Thoracic aorta (tissue), 2 donors: ENCODE measurements at regions not wholly inside any gene's neighbourhood (a gene's known extent, or its start where the extent isn't known, plus 50 kb on each side); places are given as distances from the start of the nearest gene placed in this dataset.

Experiments
- ATAC-seq: fragments of 150-250 bp; one replicate; pipeline ENCODE4 v1.8.0; 2017; ENCODE audit warnings: low read depth; ENCODE audit not compliant: insufficient number of reproducible peaks, low FRiP score
- DNase-seq: peaks from one replicate; pipeline ENCODE4 v3.0.0-alpha.2; 2020; ENCODE audit warnings: low spot score
- H3K27ac ChIP-seq, 2 donors: fragments of 200-600 bp; sonication (generic); 1 replicate in 1 of 2; 2 replicates in 1 of 2; pipeline ENCODE4 v1.5.1; 2016; ENCODE audit warnings: mild to moderate bottlenecking in 2 of 2, moderate library complexity in 2 of 2
- H3K27me3 ChIP-seq: fragments of 200-600 bp; sonication (generic); replicated peaks from 2 replicates; pipeline ENCODE4 v1.6.0; 2016; ENCODE audit warnings: mild to moderate bottlenecking; ENCODE audit not compliant: insufficient read depth
- H3K36me3 ChIP-seq: fragments of 200-600 bp; sonication (generic); one replicate; pipeline ENCODE4 v1.5.1; 2016
- H3K4me1 ChIP-seq, 2 donors: fragments of 200-600 bp; sonication (generic); 1 replicate in 1 of 2; 2 replicates in 1 of 2; pipeline versions ENCODE4 v1.5.1 to v1.6.0; 2016; ENCODE audit warnings: low read depth in 2 of 2, mild to moderate bottlenecking in 1 of 2; ENCODE audit not compliant: control insufficient read depth in 1 of 2
- H3K4me3 ChIP-seq: fragments of 200-600 bp; sonication (generic); 2 replicates; pipeline ENCODE4 v1.5.1; 2016; ENCODE audit warnings: mild to moderate bottlenecking
- H3K9me3 ChIP-seq: fragments of 200-600 bp; sonication (generic); 2 replicates; pipeline ENCODE4 v1.5.1; 2016
- TF ChIP-seq, protein P1 (sequence below): fragments of 200-600 bp; sonication (generic); IDR thresholded peaks from one replicate; pipeline ENCODE4 v1.5.1; 2019; ENCODE audit warnings: antibody characterized with exemption

DNA sequence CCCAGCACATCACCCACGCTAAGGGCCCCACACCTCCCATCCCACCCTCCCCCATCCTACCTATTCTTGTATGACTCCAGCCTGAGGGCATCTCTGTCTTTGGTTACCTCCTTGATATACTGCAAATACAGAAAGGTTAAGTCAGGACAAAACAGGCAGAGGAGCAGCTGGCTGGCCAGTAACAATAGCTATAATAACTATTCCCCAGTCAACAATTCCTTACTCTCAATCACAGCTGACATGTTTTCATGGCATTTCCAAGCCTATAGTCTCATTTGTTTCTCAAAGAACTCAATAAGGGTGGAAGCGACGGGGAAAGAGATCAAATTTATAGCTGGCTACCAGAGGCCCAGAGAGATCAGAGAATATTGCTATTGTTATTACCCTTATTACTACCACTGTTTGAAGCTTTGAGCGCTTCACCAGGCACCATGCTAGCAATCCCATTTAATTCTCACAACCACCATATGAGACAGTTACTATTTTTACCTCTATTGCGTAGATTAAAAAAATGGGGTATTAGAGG is 93.0 kb upstream of the C2CD4B start:
- peaks cover 19% of the 10 kb centered on the region for H3K9me3 ChIP-seq
- H3K27ac ChIP-seq = no peak overlapping the region
- DNase-seq (no peak), ATAC-seq (no peak)
- TF ChIP-seq, protein P1, sequence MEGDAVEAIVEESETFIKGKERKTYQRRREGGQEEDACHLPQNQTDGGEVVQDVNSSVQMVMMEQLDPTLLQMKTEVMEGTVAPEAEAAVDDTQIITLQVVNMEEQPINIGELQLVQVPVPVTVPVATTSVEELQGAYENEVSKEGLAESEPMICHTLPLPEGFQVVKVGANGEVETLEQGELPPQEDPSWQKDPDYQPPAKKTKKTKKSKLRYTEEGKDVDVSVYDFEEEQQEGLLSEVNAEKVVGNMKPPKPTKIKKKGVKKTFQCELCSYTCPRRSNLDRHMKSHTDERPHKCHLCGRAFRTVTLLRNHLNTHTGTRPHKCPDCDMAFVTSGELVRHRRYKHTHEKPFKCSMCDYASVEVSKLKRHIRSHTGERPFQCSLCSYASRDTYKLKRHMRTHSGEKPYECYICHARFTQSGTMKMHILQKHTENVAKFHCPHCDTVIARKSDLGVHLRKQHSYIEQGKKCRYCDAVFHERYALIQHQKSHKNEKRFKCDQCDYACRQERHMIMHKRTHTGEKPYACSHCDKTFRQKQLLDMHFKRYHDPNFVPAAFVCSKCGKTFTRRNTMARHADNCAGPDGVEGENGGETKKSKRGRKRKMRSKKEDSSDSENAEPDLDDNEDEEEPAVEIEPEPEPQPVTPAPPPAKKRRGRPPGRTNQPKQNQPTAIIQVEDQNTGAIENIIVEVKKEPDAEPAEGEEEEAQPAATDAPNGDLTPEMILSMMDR = no peak
- H3K4me1 ChIP-seq = no peaks in the 10 kb centered on the region
- H3K36me3 ChIP-seq = no peaks in the 10 kb centered on the region
- H3K4me3 ChIP-seq = no peak overlapping the region
- H3K27me3 ChIP-seq = no peaks in the 10 kb centered on the region

DNA sequence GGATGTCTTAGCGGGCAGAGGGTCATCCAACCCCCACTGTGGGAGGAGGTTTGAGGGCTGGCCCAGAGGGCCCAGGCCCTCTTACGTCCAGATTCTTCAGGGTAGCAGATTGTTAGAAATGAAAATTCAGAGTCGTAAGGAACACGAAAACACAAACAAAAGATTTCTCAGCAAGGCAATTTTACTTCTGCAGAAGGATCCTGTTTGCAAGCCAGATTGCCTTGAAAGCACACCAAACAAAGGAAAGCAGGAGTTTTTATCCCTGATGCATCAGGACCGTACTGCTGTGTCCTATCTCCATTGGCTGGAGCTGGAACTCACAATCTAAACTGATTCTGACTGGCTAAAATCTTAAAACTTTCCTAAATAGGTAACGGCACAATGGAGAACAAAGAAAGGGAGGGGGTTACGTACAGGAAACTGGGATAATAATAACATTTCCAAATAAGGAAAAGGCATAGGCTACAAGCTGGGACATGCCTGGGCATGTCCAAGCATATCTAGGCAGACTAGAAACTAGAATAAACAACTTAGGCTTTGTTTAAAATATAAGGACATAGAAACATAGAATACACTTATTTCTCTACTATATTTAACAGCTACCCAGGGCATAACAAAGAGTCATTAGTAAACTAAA is 97.3 kb upstream of the C2CD4B start:
- no peak for ATAC-seq
- Histone ChIP-seq H3K36me3 (no peaks in the 10 kb centered on the region), H3K27ac (no peak overlapping the region), H3K4me3 (no peak overlapping the region), H3K27me3 (no peaks in the 10 kb centered on the region), H3K4me1 (no peaks in the 10 kb centered on the region), H3K9me3 (peaks cover 30% of the 10 kb centered on the region)
- TF ChIP-seq, protein P1 = no peak
- DNase-seq = no peak

DNA sequence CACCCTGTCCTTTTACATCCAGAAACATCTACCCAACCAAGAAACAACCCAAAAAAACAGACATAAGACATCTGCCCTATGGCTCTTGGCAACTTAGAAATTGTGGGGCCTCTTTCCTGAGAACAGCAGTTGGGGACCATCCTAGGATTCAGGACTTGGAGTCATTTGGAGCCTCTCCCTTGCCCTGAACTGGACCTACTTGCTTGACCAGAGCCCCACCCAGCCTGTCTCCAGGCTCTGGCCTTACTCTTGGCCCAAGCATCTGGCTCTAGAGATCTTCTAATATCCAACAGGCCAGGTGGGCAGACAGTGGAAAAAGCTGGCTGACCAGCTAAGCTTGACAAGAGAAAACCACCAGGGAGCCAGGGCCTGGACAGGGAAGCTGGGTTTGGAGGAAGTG is 99.1 kb upstream of the C2CD4B start:
- TF ChIP-seq, protein P1 = no peak
- no peaks in the 10 kb centered on the region for H3K27me3 ChIP-seq
- DNase-seq (no peak), ATAC-seq (no peak)
- H3K9me3 ChIP-seq = peaks cover 47% of the 10 kb centered on the region
- H3K27ac ChIP-seq = no peak overlapping the region
- H3K4me3 ChIP-seq = no peak overlapping the region
- no peaks in the 10 kb centered on the region for H3K36me3 ChIP-seq
- no peaks in the 10 kb centered on the region for H3K4me1 ChIP-seq

DNA sequence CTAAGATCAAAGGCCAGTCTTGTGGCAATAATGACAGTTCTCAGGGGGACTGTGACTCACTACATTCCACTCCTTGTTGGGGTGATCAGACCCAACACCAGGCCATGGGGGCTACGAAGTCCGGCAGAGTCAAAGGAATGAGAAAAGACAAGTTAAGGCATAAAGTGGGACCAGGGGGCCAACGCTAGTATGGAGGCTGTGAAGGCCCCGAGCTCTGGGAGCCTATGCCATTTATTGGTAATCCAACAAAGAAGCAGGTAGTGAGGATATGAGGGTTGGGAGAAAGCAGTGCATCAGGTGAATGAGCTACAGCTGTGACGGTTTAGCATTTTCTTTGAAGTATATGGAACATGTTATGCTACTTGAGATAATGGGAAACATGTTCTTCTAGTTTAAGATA is 104.4 kb upstream of the C2CD4B start:
- TF ChIP-seq, protein P1 = no peak
- no peaks in the 10 kb centered on the region for H3K27me3 ChIP-seq
- DNase-seq (no peak), ATAC-seq (no peak)
- no peak overlapping the region for H3K27ac ChIP-seq
- no peak overlapping the region for H3K4me3 ChIP-seq
- no peaks in the 10 kb centered on the region for H3K36me3 ChIP-seq
- peaks cover 37% of the 10 kb centered on the region for H3K9me3 ChIP-seq
- H3K4me1 ChIP-seq = no peaks in the 10 kb centered on the region

DNA sequence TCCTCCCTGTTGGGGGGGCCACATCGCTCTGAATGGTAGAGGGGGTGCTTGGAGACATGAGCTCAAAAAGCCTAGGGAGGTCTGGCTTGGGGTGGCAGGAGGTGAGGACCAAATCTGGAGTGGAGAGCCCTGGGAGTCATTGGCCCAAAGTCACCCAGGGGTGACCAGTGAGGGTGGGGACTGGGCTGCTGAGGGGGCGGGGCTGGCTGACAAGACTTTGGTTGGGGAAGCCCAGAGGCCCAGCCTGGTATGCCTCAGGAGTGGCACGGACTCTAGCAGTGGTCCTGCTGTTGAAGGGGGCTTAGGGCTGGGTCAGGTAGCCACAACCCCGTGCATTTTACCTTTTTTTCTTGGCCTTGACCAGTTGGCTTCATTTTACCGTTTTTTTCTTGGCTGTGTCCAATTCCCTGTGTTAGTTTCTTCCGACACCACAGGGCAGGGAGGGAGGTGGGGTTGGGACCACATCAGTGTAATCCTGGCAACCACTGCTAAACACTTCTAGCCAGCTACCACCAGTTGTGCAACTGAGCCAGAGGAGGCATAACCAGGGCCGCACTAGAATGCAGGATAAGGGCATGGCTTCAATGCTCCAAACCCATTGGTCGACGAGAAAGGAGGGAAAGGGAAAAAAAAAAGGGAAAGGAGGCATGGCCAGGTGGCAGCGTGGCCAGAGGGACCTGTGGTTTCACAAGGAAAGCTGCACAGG is 105.3 kb upstream of the C2CD4B start:
- DNase-seq = no peak

More for the DNA sequence above, 105.3 kb upstream of the C2CD4B start:
- Histone ChIP-seq H3K27me3 (no peaks in the 10 kb centered on the region), H3K4me1 (no peaks in the 10 kb centered on the region), H3K9me3 (peaks cover 37% of the 10 kb centered on the region), H3K27ac (no peak overlapping the region), H3K4me3 (no peak overlapping the region), H3K36me3 (no peaks in the 10 kb centered on the region)
- TF ChIP-seq, protein P1 = no peak
- ATAC-seq = no peak
